GM04503 (cell line): ENCODE measurements at regions not wholly inside any gene's neighbourhood (a gene's known extent, or its start where the extent isn't known, plus 50 kb on each side); places are given as distances from the start of the nearest gene placed in this dataset.
A peak's percentile ranks its signal among the peaks of the same experiment; 100 is the strongest.
"Not testable (repeated sequence)": the region's sequence is repeated elsewhere in the genome, so short reads cannot be mapped to it uniquely, and the experiment has no call there.

Source experiments
- DNase-seq: peaks from one replicate; pipeline ENCODE4 v3.0.0-alpha.2; 2012; ENCODE audit warnings: low read depth

GRCh38 chr11:46181843-46182424 lies 60.7 kb upstream of the PHF21A start:
- no peak for DNase-seq

GRCh38 chr11:46181387-46181786 lies 60.1 kb upstream of the PHF21A start:
- no peak for DNase-seq

- peak; percentile 16 for DNase-seq
Observed at GRCh38 chr11:46180736-46181135, 59.5 kb upstream of the PHF21A start.

- DNase-seq = no peak
Observed at GRCh38 chr11:46178513-46178912, 57.3 kb upstream of the PHF21A start.

GRCh38 chr11:46176421-46176820 lies 55.2 kb upstream of the PHF21A start:
- no peak for DNase-seq

GRCh38 chr11:46175401-46176002 lies 54.2 kb upstream of the PHF21A start:
- DNase-seq = no peak

- DNase-seq = not testable (repeated sequence)
Observed at GRCh38 chr11:46171693-46172092, 50.4 kb upstream of the PHF21A start.
